Suppressor macrophage treated with lipopolysaccharide for 1 hour (primary cell): ENCODE measurements at regions not wholly inside any gene's neighbourhood (a gene's known extent, or its start where the extent isn't known, plus 50 kb on each side); places are given as distances from the start of the nearest gene placed in this dataset.

Experiments used
- DNase-seq, 3 donors: peaks; one replicate each; pipeline ENCODE4 v3.0.0-alpha.2; 2020 to 2022

- peak; percentile 48 to 62 (median 52) for DNase-seq
These were observed 60.5 kb upstream of the MEDAG start for GRCh38 chr13:30845297-30846214.

GRCh38 chr13:30846311-30846710 lies 59.8 kb upstream of the MEDAG start:
- no peak for DNase-seq

GRCh38 chr13:30846866-30847265 lies 59.2 kb upstream of the MEDAG start:
- DNase-seq, result no peak

- peak; percentile 58 to 77 (median 61) for DNase-seq
These were observed 58.3 kb upstream of the MEDAG start for GRCh38 chr13:30847650-30848307.

DNA sequence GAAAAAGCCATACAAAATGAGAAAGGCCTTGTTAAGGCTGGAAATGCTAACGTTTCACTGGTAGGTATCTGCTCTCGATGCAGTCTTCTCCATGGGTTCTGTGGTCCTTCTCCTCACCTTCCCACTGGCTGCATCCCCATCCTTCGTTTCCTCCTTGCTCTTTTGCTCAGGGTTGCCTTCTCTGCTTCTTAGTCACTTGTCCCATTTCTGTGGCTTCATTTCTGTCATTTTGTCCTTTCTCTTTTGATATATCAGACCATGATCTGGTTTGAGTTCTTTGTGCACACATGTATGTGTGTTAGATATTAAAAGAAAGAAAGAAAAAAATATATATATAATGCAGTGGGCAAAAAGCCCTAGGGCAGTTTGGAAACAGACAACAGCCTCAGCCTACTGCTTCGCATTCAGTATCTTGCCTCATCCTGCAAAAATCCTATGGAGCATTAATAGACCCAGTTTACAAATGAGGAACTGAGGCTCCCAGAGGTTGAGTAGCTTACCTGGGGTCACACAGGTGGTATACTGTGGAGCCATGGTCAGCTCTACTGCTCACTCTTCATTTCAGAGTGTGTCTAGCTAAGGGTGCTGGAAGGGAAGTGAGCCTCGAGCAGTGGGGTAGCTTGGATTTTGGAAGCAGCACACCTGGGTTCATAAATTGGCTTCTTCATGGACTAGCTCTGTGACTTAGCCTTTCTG lies 57.6 kb upstream of the MEDAG start:
- no peak for DNase-seq

DNA sequence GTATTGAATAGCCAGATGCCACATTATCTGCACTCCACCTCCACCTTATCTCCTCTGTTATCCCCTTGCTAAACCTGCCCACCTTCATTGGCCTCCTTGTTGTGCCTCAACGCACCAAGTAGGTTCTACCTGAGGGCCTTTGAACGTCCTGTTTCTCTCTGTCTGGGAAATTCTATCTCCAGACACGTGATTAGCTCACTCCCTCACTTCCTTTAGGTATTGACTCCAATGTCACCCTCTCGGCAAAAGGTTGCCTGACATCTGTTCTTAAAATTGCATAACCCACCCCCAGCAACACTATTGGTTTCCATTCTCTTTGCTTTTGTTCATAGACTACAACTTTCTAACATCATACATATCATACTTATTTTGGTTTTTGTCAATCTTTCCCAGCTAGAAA lies 56.5 kb upstream of the MEDAG start:
- DNase-seq, result no peak

DNA sequence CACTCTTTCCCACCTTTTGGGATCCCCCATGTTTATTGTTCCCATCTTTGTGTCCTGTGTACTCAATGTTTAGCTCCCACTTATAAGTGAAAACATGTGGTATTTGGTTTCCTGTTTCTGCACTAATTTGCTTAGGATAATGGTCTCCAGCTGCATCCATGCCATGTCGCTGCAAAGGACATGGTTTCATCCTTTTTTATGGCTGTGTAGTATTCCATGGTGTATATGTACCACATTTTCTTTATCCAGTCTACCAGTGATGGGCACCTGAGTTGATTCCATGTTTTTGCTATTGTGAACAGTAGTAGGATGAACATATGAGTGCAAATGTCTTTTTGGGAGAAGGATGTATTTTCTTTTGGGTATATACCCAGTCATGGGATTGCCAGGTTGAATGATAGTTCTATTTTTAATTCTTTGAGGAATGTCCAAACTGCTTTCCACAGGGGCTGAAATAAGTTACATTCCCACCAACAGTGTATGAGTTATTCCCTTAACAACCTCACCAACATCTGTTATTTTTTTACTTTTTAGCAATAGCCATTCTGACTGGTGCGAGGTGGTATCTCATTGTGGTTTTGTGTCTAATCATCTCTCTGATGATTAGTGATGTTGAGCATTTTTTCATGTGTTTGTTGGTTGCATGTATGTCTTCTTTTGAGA lies 55.7 kb upstream of the MEDAG start:
- no peak for DNase-seq

DNA sequence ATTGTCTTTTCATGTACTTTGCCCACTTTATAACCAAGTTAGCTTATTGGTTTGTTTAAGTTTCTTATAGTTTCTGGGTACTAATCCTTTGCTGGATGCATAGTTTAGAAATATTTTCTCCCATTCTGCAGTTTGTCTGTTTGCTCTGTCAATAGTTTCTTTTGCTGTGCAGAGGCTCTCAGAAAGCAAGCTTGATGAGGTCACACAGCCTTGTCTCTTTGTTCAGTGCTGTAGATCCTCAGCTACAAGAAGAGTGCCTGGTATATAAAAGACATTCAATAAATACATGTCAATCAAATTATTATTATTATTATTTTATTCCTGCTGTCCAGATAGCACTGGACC lies 55.2 kb upstream of the MEDAG start:
- DNase-seq, result no peak

GRCh38 chr13:30851697-30852096 lies 54.4 kb upstream of the MEDAG start:
- peak in 2 of 3 donors; percentile 15 to 35 for DNase-seq

DNA sequence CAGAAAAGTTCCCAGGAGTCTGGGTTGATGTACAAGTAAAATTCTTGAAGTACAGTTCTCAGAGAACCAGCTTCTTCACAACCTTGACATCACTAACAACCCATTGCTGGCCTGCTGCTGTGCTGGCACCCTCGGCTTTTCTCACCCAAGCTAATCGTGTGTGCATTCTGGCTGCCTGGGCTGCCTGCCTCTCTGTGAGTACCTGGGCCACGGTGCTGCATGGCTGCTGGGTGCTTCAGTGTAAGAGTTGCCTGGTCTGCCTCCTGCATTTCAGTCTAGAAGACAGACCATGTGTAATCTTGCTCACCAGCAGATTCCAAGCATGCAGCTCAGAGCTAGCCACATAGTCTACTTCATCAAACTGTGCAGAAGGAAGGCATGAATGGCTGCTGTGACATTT lies 50.5 kb upstream of the MEDAG start:
- no peak for DNase-seq

- no peak for DNase-seq
These were observed 49.9 kb upstream of the MEDAG start for GRCh38 chr13:30856005-30856790.
